HepG2 (cell line): ENCODE measurements at regions not wholly inside any gene's neighbourhood (a gene's known extent, or its start where the extent isn't known, plus 50 kb on each side); places are given as distances from the start of the nearest gene placed in this dataset.
A peak's percentile ranks its signal among the peaks of the same experiment; 100 is the strongest.

ENCODE experiments used
- ATAC-seq: fragments of 200-7000 bp; cut with Tn5 transposase; 3 replicates; pipeline ENCODE4 v1.9.1; 2020; ENCODE audit warnings: mild to moderate bottlenecking, moderate library complexity
- BruUV-seq: library from RNA; stranded (reverse); fragments of 400-500 nt; replicated peaks from 2 replicates; lab custom pipeline; 2021; lab: Mats Ljungman, UMichigan
- CTCF ChIA-PET: fragments of 300-600 bp; formaldehyde crosslinking; extraction: SDS; loops from one replicate; lab custom pipeline; 2021; ENCODE audit warnings: low total read pairs, inconsistent platforms, low intra/inter-chr PET ratio; lab: Yijun Ruan, JAX
- POLR2A ChIA-PET: fragments of 350-600 bp; sonication (Branson Sonifier 250); formaldehyde crosslinking; loops from one replicate; lab custom pipeline; 2020; ENCODE audit warnings: antibody characterized with exemption, inconsistent platforms; lab: Yijun Ruan, JAX
- DNase-seq: peaks from one replicate; pipeline ENCODE4 v3.0.0-alpha.2; 2015; ENCODE audit warnings: low spot score
- FAIRE-seq: peaks from 3 replicates; lab custom pipeline; 2011; peaks lifted over from hg19 to GRCh38; lab: Jason Lieb, UNC
- H2AFZ ChIP-seq: one replicate; pipeline ENCODE4 v1.6.1; 2011; ENCODE audit warnings: low read length, inconsistent platforms
- H3K27ac ChIP-seq: fragments of 300-600 bp; 3 replicates; pipeline ENCODE4 v1.8.0; 2011; ENCODE audit warnings: mixed run types, mild to moderate bottlenecking, mixed read lengths, low read length, inconsistent platforms; ENCODE audit not compliant: insufficient read depth; ENCODE audit errors: extremely low read length
- H3K27me3 ChIP-seq, 2 experiments: fragments of 200-600 bp in 1 of 2; 2 replicates in 1 of 2; 3 replicates in 1 of 2; pipeline versions ENCODE4 v1.6.0 to v1.8.0; 2011; ENCODE audit warnings: low read length in 2 of 2, mild to moderate bottlenecking in 2 of 2, moderate library complexity in 2 of 2, inconsistent platforms in 1 of 2; ENCODE audit not compliant: insufficient read depth in 2 of 2, control insufficient read depth in 1 of 2
- H3K36me3 ChIP-seq, 2 experiments: fragments of 200-600 bp in 1 of 2; replicated peaks in 1 of 2; 2 replicates in 1 of 2; 3 replicates in 1 of 2; pipeline versions ENCODE4 v1.5.1 to v1.8.0; 2011; ENCODE audit warnings: low read length in 2 of 2, inconsistent platforms in 1 of 2; ENCODE audit not compliant: insufficient read depth in 2 of 2, control insufficient read depth in 1 of 2
- H3K4me1 ChIP-seq: 2 replicates; pipeline ENCODE4 v1.5.1; 2012; ENCODE audit warnings: low read length, inconsistent platforms; ENCODE audit not compliant: insufficient read depth
- H3K4me2 ChIP-seq: 2 replicates; pipeline ENCODE4 v1.6.0; 2011; ENCODE audit warnings: low read depth, low read length, inconsistent platforms
- H3K4me3 ChIP-seq, 3 experiments: fragments of 200-600 bp in 1 of 3; sonication (generic), shearing (Covaris generic) in 1 of 3; replicated peaks in 1 of 3; 2 replicates each; pipeline ENCODE4 v1.5.1; 2011 to 2016; ENCODE audit warnings: low read length in 3 of 3, inconsistent platforms in 2 of 3, low read depth in 2 of 3, mild to moderate bottlenecking in 2 of 3, control low read depth in 1 of 3, mixed read lengths in 1 of 3; ENCODE audit not compliant: insufficient read depth in 1 of 3
- H3K79me2 ChIP-seq: one replicate; pipeline ENCODE4 v1.6.1; 2011; ENCODE audit warnings: low read length, inconsistent platforms; ENCODE audit not compliant: insufficient read depth
- H3K9ac ChIP-seq: 2 replicates; pipeline ENCODE4 v1.6.0; 2011; ENCODE audit warnings: mild to moderate bottlenecking, low read depth, low read length, inconsistent platforms; ENCODE audit not compliant: insufficient read depth
- H3K9me3 ChIP-seq: 2 replicates; pipeline ENCODE4 v1.5.1; 2012; ENCODE audit warnings: mild to moderate bottlenecking, low read length
- H4K20me1 ChIP-seq: 2 replicates; pipeline ENCODE4 v1.6.0; 2011; ENCODE audit warnings: inconsistent platforms, mild to moderate bottlenecking, low read length, moderate library complexity; ENCODE audit not compliant: insufficient read depth
- ATM ChIP-seq: fragments of 450-650 bp; IDR thresholded peaks from 2 replicates; pipeline ENCODE4 v1.7.1; 2017; ENCODE audit warnings: mild to moderate bottlenecking, borderline replicate concordance
- GATA4 ChIP-seq: sonication (generic); IDR thresholded peaks from 2 replicates; pipeline ENCODE4 v1.6.1; 2016; ENCODE audit warnings: antibody characterized with exemption, low read depth, borderline replicate concordance
- HNRNPH1 ChIP-seq: fragments of 200-400 bp; formaldehyde crosslinking; optimal IDR thresholded peaks from 2 replicates; pipeline ENCODE3; 2017; ENCODE audit warnings: mild to moderate bottlenecking, low read depth, low read length
- KDM4B ChIP-seq: sonication (generic); formaldehyde crosslinking; IDR thresholded peaks from 2 replicates; pipeline ENCODE4 v1.4.0; 2020; ENCODE audit warnings: missing genetic modification reagents
- KLF9 ChIP-seq: IDR thresholded peaks from 2 replicates; pipeline ENCODE4 v1.6.1; 2016; ENCODE audit warnings: low read depth
- POLR2A ChIP-seq, 2 experiments: IDR thresholded peaks; 2 replicates each; pipeline ENCODE4 v1.6.1; 2011; ENCODE audit warnings: low read depth in 2 of 2, low read length in 2 of 2, mild to moderate bottlenecking in 1 of 2, moderate library complexity in 1 of 2; ENCODE audit not compliant: insufficient read depth in 1 of 2
- RFX3 ChIP-seq: IDR thresholded peaks from 2 replicates; pipeline ENCODE4 v1.6.1; 2016; ENCODE audit warnings: missing biosample characterization, missing genetic modification reagents
- SP4 ChIP-seq: sonication (generic); formaldehyde crosslinking; IDR thresholded peaks from 2 replicates; pipeline ENCODE4 v1.8.1; 2023; ENCODE audit warnings: mild to moderate bottlenecking, missing genetic modification reagents
- SPEN ChIP-seq: sonication (generic); formaldehyde crosslinking; IDR thresholded peaks from 2 replicates; pipeline ENCODE4 v1.5.1; 2020; ENCODE audit warnings: low read depth, mild to moderate bottlenecking, missing genetic modification reagents
- ZNF160 ChIP-seq: sonication (generic); formaldehyde crosslinking; IDR thresholded peaks from 2 replicates; pipeline ENCODE4 v1.8.0; 2022; ENCODE audit warnings: mild to moderate bottlenecking, inconsistent platforms, missing genetic modification reagents
- ZNF234 ChIP-seq: sonication (generic); formaldehyde crosslinking; conservative IDR thresholded peaks from 2 replicates; pipeline ENCODE4 v1.5.1; 2020; ENCODE audit warnings: mild to moderate bottlenecking, missing genetic modification reagents
- ZNF558 ChIP-seq: sonication (generic); formaldehyde crosslinking; IDR thresholded peaks from 2 replicates; pipeline ENCODE4 v1.9.0; 2022; ENCODE audit warnings: mild to moderate bottlenecking, missing genetic modification reagents, borderline replicate concordance
- ZNF605 ChIP-seq: sonication (generic); formaldehyde crosslinking; IDR thresholded peaks from 2 replicates; pipeline ENCODE4 v1.8.0; 2022; ENCODE audit warnings: mild to moderate bottlenecking, missing genetic modification reagents
- ZNF660 ChIP-seq: sonication (generic); formaldehyde crosslinking; IDR thresholded peaks from 2 replicates; pipeline ENCODE4 v1.5.1; 2020; ENCODE audit warnings: mild to moderate bottlenecking, low read depth, missing genetic modification reagents, borderline replicate concordance
- WGBS: methylation state at CpG from one replicate; pipeline ENCODE4 v1.1.6; 2017; ENCODE audit warnings: low lambda C conversion rate; 5-methylcytosine and 5-hydroxymethylcytosine counted together
- in situ Hi-C: cut with HindIII; loops from 2 replicates; pipeline ENCODE4 v1.10.0; 2017; ENCODE audit warnings: low pct_unique_long_range_greater_than_20kb; ENCODE audit not compliant: extremely low pct_ligation_motif_present
- intact Hi-C: fragments of 100-400 bp; cut with micrococcal nuclease; formaldehyde crosslinking; loops from one replicate; pipeline ENCODE4 v1.10.0; 2022; ENCODE audit not compliant: unreplicated experiment
- TF ChIP-seq, protein P1 (sequence below): fragments of 450-650 bp; IDR thresholded peaks from 2 replicates; pipeline ENCODE4 v1.6.1; 2017

DNA sequence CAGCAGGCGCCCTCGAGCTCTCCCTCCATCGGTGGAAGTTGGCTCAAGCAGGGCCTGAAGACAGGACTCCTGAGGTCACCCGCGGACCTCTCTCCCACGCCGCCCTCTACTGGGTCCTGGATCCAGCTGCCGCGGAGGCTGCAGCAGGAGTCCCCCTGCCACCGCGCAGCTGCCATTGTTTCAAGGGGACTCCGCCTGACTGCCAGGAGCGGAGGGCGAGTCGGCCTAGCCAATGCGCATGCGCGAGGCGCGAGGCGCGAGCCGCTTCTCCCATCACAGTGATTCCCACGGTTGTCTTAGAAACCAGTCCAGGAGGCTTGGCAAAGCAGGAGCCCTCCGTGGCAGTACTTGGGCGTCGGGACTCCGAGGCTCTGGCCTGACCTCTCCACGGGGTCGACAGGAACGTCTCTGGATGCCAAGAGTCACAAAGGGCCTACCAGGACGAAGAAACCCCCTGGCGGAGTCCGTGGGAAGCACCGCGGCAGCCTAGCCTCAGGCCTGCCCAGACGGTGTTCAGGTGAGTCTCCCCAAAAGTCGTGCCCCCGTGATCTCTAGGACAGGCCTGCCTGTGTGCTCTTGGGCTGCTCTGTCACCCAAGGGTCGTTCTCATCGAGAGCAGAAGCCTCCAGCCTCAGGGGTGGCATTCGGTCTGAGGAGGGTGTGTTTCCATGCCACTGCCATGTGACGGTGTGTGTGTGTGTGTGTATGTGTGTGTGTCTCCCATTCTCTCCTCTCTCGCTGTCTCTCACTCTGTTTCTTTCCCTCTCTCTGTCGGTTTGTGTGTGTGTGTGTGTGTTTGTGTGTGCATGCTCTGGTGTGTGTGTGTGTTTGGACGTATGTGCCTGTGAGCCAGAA is 290.6 kb upstream of the ZNF337 start (continued):
- TF ChIP-seq, protein P1, sequence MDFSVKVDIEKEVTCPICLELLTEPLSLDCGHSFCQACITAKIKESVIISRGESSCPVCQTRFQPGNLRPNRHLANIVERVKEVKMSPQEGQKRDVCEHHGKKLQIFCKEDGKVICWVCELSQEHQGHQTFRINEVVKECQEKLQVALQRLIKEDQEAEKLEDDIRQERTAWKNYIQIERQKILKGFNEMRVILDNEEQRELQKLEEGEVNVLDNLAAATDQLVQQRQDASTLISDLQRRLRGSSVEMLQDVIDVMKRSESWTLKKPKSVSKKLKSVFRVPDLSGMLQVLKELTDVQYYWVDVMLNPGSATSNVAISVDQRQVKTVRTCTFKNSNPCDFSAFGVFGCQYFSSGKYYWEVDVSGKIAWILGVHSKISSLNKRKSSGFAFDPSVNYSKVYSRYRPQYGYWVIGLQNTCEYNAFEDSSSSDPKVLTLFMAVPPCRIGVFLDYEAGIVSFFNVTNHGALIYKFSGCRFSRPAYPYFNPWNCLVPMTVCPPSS = 0 out of 2 replicates have a peak, but pooled peaks have one; percentile 32
- TF ChIP-seq SPEN (no peak), ATM (0 out of 2 replicates have a peak, but pooled peaks have one; percentile 46)

DNA sequence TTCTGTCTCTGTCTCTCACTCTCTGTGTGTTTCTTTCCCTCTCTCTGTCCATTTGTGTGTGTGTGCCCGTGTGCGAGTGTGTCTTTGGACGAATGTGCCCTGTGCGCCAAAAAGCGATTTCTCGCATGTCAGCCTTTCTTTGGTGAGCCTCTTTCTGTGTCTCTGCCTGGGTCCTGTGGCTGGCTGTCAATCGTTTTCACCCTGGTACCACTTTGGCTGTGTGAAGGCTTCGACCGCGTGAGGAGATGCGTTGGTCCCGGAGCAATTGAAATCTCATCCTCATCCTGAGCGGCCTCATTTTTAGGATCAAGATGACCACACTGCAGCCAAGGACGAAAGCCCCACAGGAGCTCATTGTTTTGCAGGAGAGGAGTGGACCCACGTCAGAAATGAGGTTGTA is 288.9 kb upstream of the ZNF337 start:
- Histone ChIP-seq H2AFZ (no peak overlapping the region), H3K9me3 (no peaks in the 10 kb centered on the region), H3K4me1 (no peaks in the 10 kb centered on the region), H3K36me3 (no peaks in the 10 kb centered on the region), H3K27me3 (peaks cover 2 to 33% of the 10 kb centered on the region in 2 experiments; a peak in 3 of 5 replicates), H3K4me3 (no peak overlapping the region), H3K4me2 (no peak overlapping the region), H3K9ac (no peak overlapping the region), H3K27ac (no peak overlapping the region), H3K79me2 (no peaks in the 10 kb centered on the region), H4K20me1 (no peaks in the 10 kb centered on the region)
- POLR2A ChIA-PET = no interaction called here
- CTCF ChIA-PET = no interaction called here
- no TSS peak for BruUV-seq
- no peak for ATAC-seq
- in situ Hi-C loops = no loop called here
- 62% methylated on average over 15 of the region's 15 CpGs for WGBS
- DNase-seq = no peak
- no peak for FAIRE-seq
- intact Hi-C loops = no loop called here
- TF ChIP-seq ZNF234 (no peak), ZNF558 (CRISPR knock-in tag) (no peak), ZNF160 (CRISPR knock-in tag) (no peak), SP4 (CRISPR knock-in tag) (no peak), ZNF605 (no peak), GATA4 (no peak), ZNF660 (no peak), POLR2A (IDR thresholded peaks at IDR 0.05; ENCODE audit: insufficient read depth in 1 of 2, low read depth in 2 of 2, low read length in 2 of 2) (no peak), RFX3 (CRISPR knock-in tag) (no peak), HNRNPH1 (no peak), KDM4B (CRISPR knock-in tag) (no peak), KLF9 (no peak)
